Activated CD8-positive, alpha-beta T cell treated with anti-CD3 and anti-CD28 coated beads for 36 hours (primary cell): ENCODE measurements at regions not wholly inside any gene's neighbourhood (a gene's known extent, or its start where the extent isn't known, plus 50 kb on each side); places are given as distances from the start of the nearest gene placed in this dataset.

ENCODE experiments used
- ATAC-seq: fragments of 200-7000 bp; cut with Tn5 transposase; one replicate; pipeline ENCODE4 v1.10.0; 2021; ENCODE audit warnings: mild to moderate bottlenecking, moderate library complexity
- CTCF ChIA-PET: fragments of 350-600 bp; sonication (Branson Sonifier 250); formaldehyde crosslinking; loops from one replicate; lab custom pipeline; 2021; ENCODE audit warnings: antibody characterized with exemption; lab: Charles Lee
- POLR2A ChIA-PET: fragments of 350-600 bp; sonication (Branson Sonifier 250); formaldehyde crosslinking; loops from one replicate; lab custom pipeline; 2021; ENCODE audit warnings: antibody characterized with exemption; lab: Charles Lee
- DNase-seq: peaks from one replicate; pipeline ENCODE4 v3.0.0-alpha.2; 2020
- H3K27ac Mint-ChIP-seq: one replicate; pipeline ENCODE4 v1.8.0; 2021; ENCODE audit warnings: mild to moderate bottlenecking, mixed read lengths
- H3K27me3 Mint-ChIP-seq: one replicate; pipeline ENCODE4 v1.8.0; 2021; ENCODE audit warnings: mixed read lengths
- H3K36me3 Mint-ChIP-seq: one replicate; pipeline ENCODE4 v1.8.0; 2021; ENCODE audit warnings: low read depth, mixed read lengths
- H3K4me1 Mint-ChIP-seq: one replicate; pipeline ENCODE4 v1.8.0; 2021; ENCODE audit warnings: low read depth, mixed read lengths
- H3K4me3 Mint-ChIP-seq: one replicate; pipeline ENCODE4 v1.8.0; 2021; ENCODE audit warnings: mild to moderate bottlenecking, moderate library complexity, mixed read lengths
- H3K9me3 Mint-ChIP-seq: one replicate; pipeline ENCODE4 v1.8.0; 2021; ENCODE audit warnings: mixed read lengths
- intact Hi-C: fragments of 100-400 bp; cut with micrococcal nuclease; formaldehyde crosslinking; loops from one replicate; pipeline ENCODE4 v1.10.0; 2022
- TF ChIP-seq, protein P1 (sequence below): fragments of 200-600 bp; IDR thresholded peaks from one replicate; pipeline ENCODE4 v1.8.0; 2022; ENCODE audit warnings: antibody characterized with exemption, mild to moderate bottlenecking

GRCh38 chr5:159509002-159509660 lies 178.8 kb upstream of the IL12B start:
- ATAC-seq (no peak), DNase-seq (no peak)
- Mint-ChIP-seq H3K36me3 (no peaks in the 10 kb centered on the region), H3K9me3 (no peaks in the 10 kb centered on the region), H3K27ac (no peak overlapping the region), H3K4me1 (no peaks in the 10 kb centered on the region), H3K4me3 (no peak overlapping the region), H3K27me3 (peaks cover 3% of the 10 kb centered on the region)
- CTCF ChIA-PET, result no interaction called here
- intact Hi-C loops, result no loop called here
- POLR2A ChIA-PET, result no interaction called here
- TF ChIP-seq, protein P1, sequence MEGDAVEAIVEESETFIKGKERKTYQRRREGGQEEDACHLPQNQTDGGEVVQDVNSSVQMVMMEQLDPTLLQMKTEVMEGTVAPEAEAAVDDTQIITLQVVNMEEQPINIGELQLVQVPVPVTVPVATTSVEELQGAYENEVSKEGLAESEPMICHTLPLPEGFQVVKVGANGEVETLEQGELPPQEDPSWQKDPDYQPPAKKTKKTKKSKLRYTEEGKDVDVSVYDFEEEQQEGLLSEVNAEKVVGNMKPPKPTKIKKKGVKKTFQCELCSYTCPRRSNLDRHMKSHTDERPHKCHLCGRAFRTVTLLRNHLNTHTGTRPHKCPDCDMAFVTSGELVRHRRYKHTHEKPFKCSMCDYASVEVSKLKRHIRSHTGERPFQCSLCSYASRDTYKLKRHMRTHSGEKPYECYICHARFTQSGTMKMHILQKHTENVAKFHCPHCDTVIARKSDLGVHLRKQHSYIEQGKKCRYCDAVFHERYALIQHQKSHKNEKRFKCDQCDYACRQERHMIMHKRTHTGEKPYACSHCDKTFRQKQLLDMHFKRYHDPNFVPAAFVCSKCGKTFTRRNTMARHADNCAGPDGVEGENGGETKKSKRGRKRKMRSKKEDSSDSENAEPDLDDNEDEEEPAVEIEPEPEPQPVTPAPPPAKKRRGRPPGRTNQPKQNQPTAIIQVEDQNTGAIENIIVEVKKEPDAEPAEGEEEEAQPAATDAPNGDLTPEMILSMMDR, result no peak

- Mint-ChIP-seq H3K27ac (no peak overlapping the region), H3K36me3 (no peaks in the 10 kb centered on the region), H3K4me1 (peaks cover 2% of the 10 kb centered on the region), H3K4me3 (no peak overlapping the region), H3K27me3 (peaks cover 7% of the 10 kb centered on the region), H3K9me3 (no peaks in the 10 kb centered on the region)
- TF ChIP-seq, protein P1, result no peak
- no peak for DNase-seq
- ChIA-PET CTCF (no interaction called here), POLR2A (no interaction called here)
- ATAC-seq, result no peak
- intact Hi-C loops, result loop anchor here (10.0 kb wide), 1 partner anchor 405 kb away; the partner anchor contains the start of gene ADRA1B
Observed at GRCh38 chr5:159510282-159510681, 180.0 kb upstream of the IL12B start.

DNA sequence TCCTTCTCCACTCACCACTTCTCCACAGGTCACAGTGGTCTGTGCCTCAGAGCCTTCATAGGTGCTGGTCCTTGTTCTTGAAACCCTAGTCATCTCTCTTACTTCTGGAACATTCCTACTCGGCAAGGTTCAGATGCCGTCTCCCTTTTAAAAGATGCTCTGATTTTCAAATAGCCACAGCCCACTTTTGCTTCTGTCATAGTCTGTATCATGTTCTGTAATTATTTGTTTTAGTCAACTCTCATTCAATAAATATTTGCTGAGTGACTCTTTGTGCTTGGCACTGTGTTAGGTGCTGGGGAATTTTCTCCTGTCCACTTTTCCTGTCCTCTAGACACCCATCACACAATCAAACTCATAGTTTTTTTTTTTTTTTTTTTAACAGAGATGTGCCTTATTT lies 181.3 kb upstream of the IL12B start:
- Mint-ChIP-seq H3K27ac (no peak overlapping the region), H3K36me3 (no peaks in the 10 kb centered on the region), H3K27me3 (peaks cover 7% of the 10 kb centered on the region), H3K9me3 (no peaks in the 10 kb centered on the region), H3K4me3 (no peak overlapping the region), H3K4me1 (peaks cover 8% of the 10 kb centered on the region)
- ChIA-PET CTCF (no interaction called here), POLR2A (no interaction called here)
- DNase-seq (no peak), ATAC-seq (no peak)
- intact Hi-C loops, result loop anchor here (10.0 kb wide), 1 partner anchor 403 kb away; the partner anchor contains the start of gene ADRA1B
- TF ChIP-seq, protein P1, result no peak

DNA sequence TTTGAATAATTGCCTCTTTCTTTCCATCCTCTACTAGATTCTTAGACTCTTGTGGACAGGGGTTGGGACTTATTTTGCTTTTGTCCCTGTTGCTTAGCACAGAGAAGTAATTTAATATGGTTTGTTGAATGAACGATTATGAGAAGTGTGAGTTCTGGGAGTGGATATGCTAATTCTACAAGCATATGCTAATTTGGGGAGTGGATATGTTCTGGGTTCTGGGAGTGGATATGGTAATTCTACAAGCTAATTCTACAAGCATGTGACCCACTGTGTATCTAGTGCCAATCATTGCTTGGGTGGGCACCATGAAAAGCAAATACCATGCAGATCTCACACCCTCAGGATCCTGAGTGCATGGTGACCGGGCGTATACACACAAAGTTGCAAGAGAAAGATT lies 181.8 kb upstream of the IL12B start:
- Mint-ChIP-seq H3K27ac (no peak overlapping the region), H3K4me3 (no peak overlapping the region), H3K36me3 (no peaks in the 10 kb centered on the region), H3K4me1 (peaks cover 8% of the 10 kb centered on the region), H3K9me3 (no peaks in the 10 kb centered on the region), H3K27me3 (peaks cover 7% of the 10 kb centered on the region)
- DNase-seq, result no peak
- TF ChIP-seq, protein P1, result no peak
- POLR2A ChIA-PET, result no interaction called here
- no peak for ATAC-seq
- CTCF ChIA-PET, result no interaction called here
- intact Hi-C loops, result loop anchor here (10.0 kb wide), 1 partner anchor 403 kb away; the partner anchor contains the start of gene ADRA1B

- TF ChIP-seq, protein P1, result no peak
- Mint-ChIP-seq H3K4me3 (no peak overlapping the region), H3K4me1 (peaks cover 8% of the 10 kb centered on the region), H3K27ac (no peak overlapping the region), H3K9me3 (no peaks in the 10 kb centered on the region), H3K36me3 (no peaks in the 10 kb centered on the region), H3K27me3 (peaks cover 7% of the 10 kb centered on the region)
- CTCF ChIA-PET, result interaction anchor here (0.8 to 2.6 kb wide), 5 partner anchors 8 to 400 kb away, joined by 3 to 13 read pairs (median 4); no protein-coding TSS in a partner anchor
- POLR2A ChIA-PET, result no interaction called here
- intact Hi-C loops, result loop anchor here (10.0 kb wide), 1 partner anchor 400 kb away; the partner anchor contains the start of gene ADRA1B
- no peak for DNase-seq
- ATAC-seq, result no peak
Observed at GRCh38 chr5:159514229-159514810, 184.0 kb upstream of the IL12B start.
